ENCODE measurements at regions not wholly inside any gene's neighbourhood (a gene's known extent, or its start where the extent isn't known, plus 50 kb on each side); places are given as distances from the start of the nearest gene placed in this dataset.

DNA sequence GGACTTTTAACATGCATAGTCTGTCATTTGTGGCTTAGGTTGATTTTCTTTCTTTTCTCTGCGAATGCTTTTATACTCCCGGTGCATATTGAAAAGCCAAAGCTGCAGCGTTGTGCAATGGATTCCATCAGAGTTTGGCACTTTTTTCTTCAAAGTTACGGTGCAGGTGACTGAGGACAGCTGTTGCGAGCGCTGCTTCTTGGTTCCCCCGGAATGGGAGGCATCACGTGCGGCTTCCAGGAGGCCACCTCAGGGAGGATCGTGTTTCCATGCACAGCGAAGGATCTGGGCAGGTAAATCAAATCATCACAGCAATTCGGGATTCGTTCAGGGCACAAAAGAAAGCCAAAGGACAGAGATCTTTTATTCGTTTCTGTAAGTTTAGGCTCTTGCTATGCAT, 109.6 kb upstream of the ALKAL2 start (continued):
- TF ChIP-seq GABPA (IDR thresholded peaks at IDR 0.05; ENCODE audit: borderline replicate concordance, insufficient read depth, low read length), result no peak
- TF ChIP-seq BACH1 (IDR thresholded peaks at IDR 0.05; ENCODE audit: low read length), result no peak
- no peak for TF ChIP-seq TAF1 (IDR thresholded peaks at IDR 0.05; ENCODE audit: low read depth, low read length)
- no peak for TF ChIP-seq CHD2 (IDR thresholded peaks at IDR 0.05; ENCODE audit: low read length)
